ENCODE measurements at regions not wholly inside any gene's neighbourhood (a gene's known extent, or its start where the extent isn't known, plus 50 kb on each side); places are given as distances from the start of the nearest gene placed in this dataset.

DNA sequence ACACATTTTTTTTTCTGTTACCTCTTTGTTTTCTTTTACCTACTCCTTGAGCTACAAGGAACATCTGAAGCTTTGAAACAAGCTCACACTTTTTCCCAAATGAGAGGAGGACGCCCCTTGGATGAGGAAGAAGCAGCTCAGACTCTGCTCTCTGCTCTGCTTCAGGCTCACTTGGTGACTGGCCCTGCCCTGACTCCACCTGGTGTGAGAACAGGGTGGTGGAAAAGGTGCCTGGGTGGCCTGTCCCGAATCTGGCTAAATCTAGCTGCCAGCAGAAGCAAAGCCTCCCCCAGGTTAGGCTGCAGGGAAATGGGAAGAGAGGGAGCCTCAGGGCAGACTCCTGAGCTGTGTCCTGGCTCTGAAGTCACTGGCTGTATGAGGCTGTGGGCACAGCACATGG is 68.0 kb upstream of the CEACAM8 start:
- ATAC-seq (no peak), DNase-seq (no peak)
- H3K4me1 ChIP-seq: peaks cover 0 to 4% (median 0%) of the 10 kb centered on the region in 9 donors
- H3K27me3 ChIP-seq: peaks cover 0 to 7% (median 0%) of the 10 kb centered on the region in 7 donors
- no peak overlapping the region for H3K27ac ChIP-seq
- H3K36me3 ChIP-seq: no peaks in the 10 kb centered on the region
- peaks cover 0 to 18% (median 0%) of the 10 kb centered on the region in 11 donors for H3K9me3 ChIP-seq
- TF ChIP-seq, protein P1, sequence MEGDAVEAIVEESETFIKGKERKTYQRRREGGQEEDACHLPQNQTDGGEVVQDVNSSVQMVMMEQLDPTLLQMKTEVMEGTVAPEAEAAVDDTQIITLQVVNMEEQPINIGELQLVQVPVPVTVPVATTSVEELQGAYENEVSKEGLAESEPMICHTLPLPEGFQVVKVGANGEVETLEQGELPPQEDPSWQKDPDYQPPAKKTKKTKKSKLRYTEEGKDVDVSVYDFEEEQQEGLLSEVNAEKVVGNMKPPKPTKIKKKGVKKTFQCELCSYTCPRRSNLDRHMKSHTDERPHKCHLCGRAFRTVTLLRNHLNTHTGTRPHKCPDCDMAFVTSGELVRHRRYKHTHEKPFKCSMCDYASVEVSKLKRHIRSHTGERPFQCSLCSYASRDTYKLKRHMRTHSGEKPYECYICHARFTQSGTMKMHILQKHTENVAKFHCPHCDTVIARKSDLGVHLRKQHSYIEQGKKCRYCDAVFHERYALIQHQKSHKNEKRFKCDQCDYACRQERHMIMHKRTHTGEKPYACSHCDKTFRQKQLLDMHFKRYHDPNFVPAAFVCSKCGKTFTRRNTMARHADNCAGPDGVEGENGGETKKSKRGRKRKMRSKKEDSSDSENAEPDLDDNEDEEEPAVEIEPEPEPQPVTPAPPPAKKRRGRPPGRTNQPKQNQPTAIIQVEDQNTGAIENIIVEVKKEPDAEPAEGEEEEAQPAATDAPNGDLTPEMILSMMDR (IDR thresholded peaks at IDR 0.05): no peak
- H3K4me3 ChIP-seq: no peak overlapping the region
- 31 to 32% methylated on average over 2 of the region's 2 CpGs for WGBS, 2 donors
- intact Hi-C loops (cut with DNase I): no loop called here

DNA sequence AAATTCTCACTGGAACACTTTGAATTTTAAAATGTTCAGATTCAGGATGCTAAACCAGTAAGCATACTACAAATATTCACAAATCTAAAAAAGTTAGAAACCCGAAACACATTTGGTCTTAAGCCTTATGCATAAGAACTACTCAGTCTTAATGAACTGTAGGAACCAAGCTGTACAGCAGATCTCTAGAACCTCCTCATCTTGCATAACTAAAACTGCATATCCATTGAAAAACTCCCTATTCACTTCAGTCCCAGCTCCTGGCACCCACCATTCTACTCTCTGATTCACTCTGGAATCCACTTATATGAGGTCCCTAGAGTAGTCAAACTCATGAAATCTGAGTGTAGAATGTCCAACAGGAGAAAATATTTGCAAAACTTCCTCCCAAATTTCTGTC is 65.6 kb upstream of the CEACAM8 start:
- DNase-seq (no peak), ATAC-seq (no peak)
- Histone ChIP-seq H3K4me3 (no peak overlapping the region), H3K27me3 (peaks cover 0 to 4% (median 0%) of the 10 kb centered on the region in 7 donors), H3K27ac (no peak overlapping the region), H3K4me1 (peaks cover 0 to 4% (median 0%) of the 10 kb centered on the region in 9 donors), H3K36me3 (no peaks in the 10 kb centered on the region), H3K9me3 (peaks cover 0 to 18% (median 0%) of the 10 kb centered on the region in 11 donors)
- TF ChIP-seq, protein P1 (IDR thresholded peaks at IDR 0.05): no peak
- 83 to 89% methylated on average over 1 of the region's 1 CpG for WGBS, 2 donors
- intact Hi-C loops (cut with DNase I): no loop called here

DNA sequence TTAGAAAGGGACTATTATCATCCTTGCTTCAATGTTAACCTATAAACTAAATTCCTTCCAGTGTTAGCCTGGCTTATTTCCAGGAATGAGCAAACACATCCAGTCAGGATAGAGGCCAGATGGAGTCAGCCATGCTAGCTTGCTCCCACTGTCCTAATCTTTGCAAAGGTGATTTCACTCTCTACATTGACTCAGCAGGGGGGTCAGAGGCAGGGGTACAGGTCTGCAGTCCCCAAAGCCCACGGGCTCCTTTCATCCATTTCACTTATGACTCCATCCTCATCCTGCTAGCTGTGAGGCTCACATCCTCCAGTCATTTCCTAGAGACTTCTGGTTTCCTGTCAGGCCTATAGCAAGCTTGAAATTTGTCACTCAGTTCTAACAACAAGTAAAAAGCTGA is 63.4 kb upstream of the CEACAM8 start:
- Histone ChIP-seq H3K27ac (no peak overlapping the region), H3K4me1 (peaks cover 0 to 4% (median 0%) of the 10 kb centered on the region in 9 donors), H3K4me3 (no peak overlapping the region), H3K27me3 (peaks cover 0 to 2% (median 0%) of the 10 kb centered on the region in 7 donors), H3K36me3 (no peaks in the 10 kb centered on the region), H3K9me3 (peaks cover 0 to 18% (median 0%) of the 10 kb centered on the region in 11 donors)
- TF ChIP-seq, protein P1 (IDR thresholded peaks at IDR 0.05): no peak
- DNase-seq (no peak), ATAC-seq (no peak)
- intact Hi-C loops (cut with DNase I): no loop called here
- 7% methylated on average over 1 of the region's 1 CpG for WGBS, 2 donors

- intact Hi-C loops (cut with DNase I): no loop called here
- H3K9me3 ChIP-seq: peaks cover 0 to 18% (median 0%) of the 10 kb centered on the region in 11 donors
- no peak for ATAC-seq
- peaks cover 0 to 4% (median 0%) of the 10 kb centered on the region in 7 donors for H3K27me3 ChIP-seq
- no peak overlapping the region for H3K4me3 ChIP-seq
- H3K36me3 ChIP-seq: no peaks in the 10 kb centered on the region
- 74 to 82% methylated on average over 1 of the region's 1 CpG for WGBS, 2 donors
- H3K4me1 ChIP-seq: peaks cover 0 to 4% (median 0%) of the 10 kb centered on the region in 9 donors
- TF ChIP-seq, protein P1 (IDR thresholded peaks at IDR 0.05): no peak
- no peak for DNase-seq
- H3K27ac ChIP-seq: no peak overlapping the region
Measured at GRCh38 chr19:42657556-42657955, 62.8 kb upstream of the CEACAM8 start.

Data from heart right ventricle (tissue), 16 donors.